NCI-H1417 (cell line): ENCODE measurements at regions not wholly inside any gene's neighbourhood (a gene's known extent, or its start where the extent isn't known, plus 50 kb on each side); places are given as distances from the start of the nearest gene placed in this dataset.

Experiments used
- DNase-seq, 3 experiments: peaks; one replicate each; lab custom pipeline; 2025; lab: John Stamatoyannopoulos, UW

DNA sequence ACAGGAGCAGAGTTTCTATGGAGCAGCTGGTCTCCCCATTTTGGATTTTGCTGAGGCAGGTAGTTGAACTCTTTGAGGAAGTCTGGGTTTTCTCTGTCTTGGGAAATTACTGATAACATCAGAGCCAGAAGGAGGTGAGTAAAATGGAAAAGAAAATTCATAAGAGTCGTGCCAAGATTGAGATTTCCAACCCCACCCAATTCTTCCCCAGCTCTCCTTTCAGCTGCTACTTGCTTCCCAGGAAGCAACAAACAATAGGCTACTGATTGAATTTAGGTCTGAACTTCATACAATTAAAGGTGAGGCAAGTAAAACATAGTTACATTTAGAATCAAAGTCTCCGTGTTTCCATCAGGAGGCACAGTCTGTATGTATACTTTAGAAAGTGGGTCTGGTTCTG is 54.6 kb upstream of the EOLA2 start:
- no peak for DNase-seq

DNA sequence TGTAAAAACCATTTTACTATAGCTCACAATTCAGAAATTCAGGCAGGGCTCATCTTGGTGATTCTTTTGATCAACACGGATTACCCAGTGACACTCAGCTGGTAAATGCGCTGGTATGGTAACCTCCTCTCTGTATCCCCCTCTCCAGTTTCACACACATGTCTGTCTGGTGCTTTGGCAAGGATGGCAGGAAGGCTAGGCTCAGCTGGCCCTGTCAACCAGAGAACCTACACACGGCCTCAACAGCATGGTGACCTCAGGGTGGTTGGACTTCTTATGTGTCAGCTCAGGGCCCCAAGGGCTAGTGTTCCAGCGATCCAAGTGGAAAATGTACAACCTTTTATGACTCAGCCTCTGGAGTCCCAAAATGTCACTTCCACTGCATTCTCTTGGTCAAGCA is 55.7 kb upstream of the EOLA2 start:
- no peak for DNase-seq

DNA sequence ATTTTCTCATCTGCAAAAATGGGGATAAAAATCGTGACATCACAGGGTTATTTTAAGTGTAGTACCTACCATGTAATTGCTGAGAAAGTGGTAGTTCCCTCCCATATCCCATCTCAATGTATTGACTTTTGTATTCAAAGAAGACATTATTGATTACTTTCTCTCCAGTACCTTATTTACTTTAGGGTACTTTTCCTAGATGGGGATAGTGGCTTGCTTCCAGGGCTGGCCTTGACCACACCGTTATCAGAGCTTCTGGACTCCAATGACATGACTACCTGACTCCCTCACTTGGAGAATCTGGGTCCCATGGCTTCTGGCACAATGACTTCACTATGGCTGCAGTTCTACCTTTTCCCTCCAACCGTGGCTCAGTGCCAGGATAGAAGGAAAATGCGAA is 58.2 kb upstream of the EOLA2 start:
- DNase-seq: no peak

DNA sequence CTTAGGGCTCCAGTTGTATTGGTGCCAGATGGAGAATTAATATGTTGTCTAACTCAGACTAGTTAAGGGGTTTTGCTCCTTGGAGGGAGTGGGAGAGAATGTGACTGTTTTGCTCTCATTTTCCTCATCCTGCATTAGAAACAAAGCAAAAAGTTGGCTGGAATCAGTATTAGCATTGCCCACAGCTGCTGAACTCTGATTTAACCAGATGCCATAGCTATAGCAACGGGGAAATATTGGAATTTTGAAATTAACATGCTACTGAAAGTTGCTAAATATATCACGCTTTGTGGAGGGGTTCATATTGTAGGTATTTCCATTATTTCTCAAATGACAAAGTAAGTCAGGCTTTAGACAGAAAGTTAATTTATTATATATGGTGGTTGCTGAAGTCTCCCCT is 66.7 kb upstream of the EOLA2 start:
- no peak for DNase-seq

DNA sequence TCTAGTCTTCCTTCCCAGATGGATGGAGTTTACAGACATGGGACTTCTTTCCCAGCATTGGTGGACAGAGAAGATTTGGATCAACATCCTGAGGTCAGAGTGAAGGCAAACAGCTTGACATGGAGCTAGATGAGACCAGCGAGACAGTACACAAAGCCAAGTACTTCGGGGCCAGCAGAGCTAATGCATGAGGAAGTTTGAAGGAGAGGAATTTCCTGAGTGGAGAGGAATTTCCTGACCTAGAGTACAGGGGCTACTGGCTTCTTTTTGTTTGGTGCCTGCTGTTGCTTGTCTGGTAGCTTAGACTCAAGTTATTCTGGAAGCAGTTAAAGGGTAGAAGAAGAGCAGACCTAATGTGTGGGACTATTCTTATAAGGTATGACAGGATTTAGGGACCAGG is 69.1 kb upstream of the EOLA2 start:
- DNase-seq: no peak

DNA sequence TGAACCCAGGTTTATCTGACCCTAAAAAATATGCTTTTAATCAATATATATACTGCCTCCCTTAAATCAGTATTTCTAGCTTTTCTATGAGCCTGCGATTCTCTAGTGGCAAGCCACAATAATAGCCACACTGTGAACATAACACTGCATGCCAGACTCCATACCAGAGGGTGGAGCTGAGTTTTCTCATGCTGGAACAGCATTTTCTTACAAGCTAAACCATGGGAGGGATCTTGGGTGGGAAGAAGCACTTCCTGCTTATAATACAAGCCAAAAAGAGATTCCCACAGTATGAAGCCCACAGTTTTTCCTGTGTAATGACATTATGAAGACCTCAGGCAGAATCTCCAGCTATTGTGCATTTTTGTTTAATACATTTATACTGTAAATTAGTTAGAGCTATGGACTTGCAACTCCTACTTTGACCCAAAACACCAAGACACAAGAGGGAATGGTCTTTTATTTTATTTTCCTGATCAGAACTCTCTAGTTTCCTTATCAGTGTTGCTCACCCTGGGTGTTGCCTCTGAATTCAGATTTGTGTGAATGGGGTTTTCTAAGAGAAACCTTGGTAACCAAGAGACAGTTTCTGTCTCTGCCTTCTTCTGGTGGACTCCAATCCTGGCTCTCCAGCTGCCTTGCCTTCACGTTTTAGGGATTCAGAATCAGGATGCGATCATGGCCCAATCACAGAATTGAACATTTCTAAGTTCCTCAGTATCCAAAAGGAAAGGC is 74.5 kb upstream of the EOLA2 start:
- DNase-seq: no peak

DNA sequence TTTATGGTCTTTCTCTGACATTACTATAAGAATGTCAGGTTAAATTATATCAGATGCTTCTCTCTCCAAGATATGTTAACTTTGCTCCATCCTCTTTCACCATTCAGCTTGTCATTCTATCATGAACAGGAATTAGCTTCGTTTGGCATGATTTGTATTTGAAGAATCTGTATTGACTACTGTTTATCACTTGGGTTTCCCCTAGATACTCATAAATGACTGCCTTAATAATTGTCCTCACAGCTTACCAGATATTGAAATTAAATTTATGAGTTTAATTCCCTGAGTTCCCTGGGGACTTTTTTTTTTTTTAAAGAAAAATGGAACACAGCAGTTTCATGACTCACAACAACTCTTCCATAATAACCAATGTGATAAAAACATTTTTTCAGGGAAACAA is 76.2 kb upstream of the EOLA2 start:
- no peak for DNase-seq

DNA sequence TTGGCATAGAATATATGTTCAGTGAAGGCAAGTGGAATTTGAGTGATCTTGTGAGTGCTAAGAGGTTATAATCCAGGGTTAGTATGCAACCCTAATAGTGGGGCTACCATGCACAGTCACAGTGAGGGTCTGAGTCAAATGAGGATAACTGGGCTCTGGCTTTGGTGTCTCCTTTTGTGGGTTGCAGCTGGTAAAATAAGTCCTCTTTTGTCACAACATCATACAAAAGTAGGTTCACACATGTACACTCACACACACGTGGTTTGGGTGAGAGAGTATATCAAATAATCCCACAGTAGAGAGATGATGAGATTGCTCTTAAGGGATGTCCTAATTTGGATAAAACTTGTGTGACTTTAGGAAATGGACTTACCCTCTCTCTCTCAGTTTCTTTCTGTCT is 79.6 kb upstream of the EOLA2 start:
- DNase-seq: no peak

DNA sequence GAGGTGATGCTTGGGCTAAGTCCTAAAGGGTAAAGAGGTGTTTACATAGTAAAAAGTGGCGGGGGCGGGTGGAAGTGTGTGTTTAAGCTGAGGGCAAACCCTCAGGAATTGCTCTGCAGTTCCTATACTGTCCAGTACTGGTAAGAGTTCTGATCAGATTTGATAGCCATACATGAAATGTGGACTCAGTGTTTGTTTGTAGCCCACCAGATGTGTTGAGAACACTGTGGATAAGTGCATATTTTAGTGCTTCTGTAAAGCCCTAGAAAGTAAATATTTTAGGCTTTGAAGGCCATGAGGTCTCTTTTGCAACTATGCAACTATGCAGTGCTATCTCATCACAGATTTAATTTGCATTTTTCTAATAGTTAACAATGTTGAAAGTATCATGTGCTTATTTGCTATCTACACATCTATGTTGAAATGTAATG is 80.7 kb upstream of the EOLA2 start:
- DNase-seq: no peak

DNA sequence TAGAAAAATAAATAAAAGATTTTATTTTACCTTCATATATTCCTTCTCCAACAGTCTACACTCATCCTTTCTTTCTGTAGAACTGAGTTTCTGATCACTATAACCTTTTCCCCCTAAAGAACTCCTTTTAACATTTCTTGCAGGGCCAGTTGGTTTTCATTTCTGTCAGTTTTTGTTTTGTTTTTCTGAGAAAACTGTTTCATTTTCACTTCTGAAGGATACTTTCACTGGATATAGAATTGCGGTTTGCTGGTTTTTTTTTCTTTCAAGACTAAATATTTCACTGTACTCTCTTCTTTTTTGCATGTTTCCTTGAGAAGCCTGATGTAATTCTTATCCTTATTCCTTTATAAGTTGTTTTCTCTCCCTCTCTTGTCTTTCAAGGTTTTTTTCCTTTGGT is 90.4 kb upstream of the EOLA2 start:
- DNase-seq: no peak

DNA sequence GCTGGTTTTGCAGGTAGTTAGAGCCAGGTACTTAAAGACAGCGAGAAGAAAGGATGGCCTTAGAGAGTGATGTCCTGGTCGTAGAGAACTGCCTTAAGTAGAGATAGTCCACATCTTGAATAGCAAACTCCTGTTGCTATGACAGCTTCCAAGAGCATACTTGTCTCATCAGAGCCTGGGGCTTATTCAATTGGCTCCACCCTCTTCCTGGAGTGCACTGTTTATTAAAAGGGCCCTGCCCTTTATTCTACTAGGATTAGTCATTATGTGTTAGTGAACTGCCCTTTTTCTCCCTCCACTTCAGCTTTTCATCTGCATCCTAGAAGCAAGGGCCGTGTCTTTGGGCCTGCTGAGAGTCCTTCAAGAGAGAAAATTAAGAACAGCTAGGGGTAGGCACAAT is 94.5 kb upstream of the EOLA2 start:
- DNase-seq: peak; percentile 36 to 83 (median 74)

DNA sequence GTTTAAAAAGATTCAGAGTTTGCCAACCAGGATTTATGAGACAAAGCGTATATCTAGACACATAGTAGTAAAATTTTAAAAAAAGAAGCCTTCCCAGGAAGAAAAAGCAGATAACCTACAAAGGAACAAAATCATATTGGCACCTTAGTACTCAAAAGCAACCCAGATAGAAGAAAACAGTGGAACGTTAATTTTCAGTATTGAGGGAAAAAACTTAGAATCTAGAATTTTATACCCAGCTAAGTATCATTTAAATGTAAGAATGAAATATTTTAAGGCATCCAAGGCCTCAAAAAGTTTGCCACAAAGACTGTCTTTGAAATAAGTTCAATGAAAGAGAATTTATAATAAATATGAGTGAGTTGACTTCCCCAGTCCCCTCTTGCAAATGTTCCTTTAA is 96.5 kb upstream of the EOLA2 start:
- DNase-seq: no peak

DNA sequence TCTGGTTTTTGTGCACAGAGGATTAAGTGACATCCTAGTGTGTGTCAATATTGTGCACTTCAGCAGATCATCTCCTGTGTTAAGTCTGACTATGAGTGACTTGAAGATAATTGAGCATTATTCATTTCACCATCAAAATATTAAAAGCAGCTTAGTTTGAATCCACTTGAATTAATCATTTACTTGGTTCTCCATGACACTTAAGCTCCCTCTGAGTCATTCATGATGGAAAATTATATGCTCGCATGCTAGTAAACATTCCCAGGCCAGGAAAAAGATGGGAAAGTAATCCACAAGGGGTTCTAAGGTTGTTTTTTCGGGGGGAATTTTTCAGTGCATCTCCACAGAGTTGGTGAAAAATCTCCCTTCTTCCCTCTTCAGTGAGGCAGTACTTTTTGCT is 97.2 kb upstream of the EOLA2 start:
- DNase-seq: peak in 1 of 3 experiments; percentile 40

DNA sequence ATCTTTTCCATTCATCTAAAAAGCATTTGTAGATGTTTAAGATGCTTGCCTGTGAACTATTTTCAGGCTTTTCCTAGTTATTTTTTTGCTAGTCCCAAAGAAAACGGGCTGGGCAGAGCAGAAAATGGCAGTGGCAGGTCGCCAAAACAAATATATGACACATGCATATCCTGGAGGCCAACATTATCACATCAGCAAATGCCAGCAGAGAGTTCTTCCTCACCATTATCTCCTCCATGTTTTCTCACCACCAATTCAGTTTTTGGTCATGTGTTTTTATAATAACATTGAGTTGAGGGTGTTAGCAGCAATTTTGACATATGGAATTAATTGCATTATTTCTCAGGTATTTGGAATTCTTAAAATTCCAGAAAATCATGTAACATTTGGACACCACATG is 97.9 kb upstream of the EOLA2 start:
- peak in 1 of 3 experiments; percentile 22 for DNase-seq

DNA sequence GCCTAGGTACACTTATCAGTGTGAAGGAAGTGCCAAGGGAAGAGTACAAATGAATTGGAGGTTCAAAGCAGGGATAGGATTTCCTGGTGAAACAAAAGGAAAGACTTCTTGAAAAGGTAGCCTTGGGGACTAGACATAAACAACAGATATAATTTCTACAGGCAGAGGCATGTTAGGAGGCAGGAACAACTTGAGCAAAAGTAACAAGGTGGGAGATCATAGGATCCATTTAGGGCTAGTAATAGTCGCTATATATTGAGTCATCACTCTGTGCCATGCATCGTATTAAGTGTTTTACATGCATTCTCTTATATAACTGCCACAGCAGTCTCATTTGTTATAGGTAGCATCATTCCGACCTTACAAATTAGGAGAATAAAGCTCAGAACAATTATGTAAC is 98.3 kb upstream of the EOLA2 start:
- DNase-seq: no peak

DNA sequence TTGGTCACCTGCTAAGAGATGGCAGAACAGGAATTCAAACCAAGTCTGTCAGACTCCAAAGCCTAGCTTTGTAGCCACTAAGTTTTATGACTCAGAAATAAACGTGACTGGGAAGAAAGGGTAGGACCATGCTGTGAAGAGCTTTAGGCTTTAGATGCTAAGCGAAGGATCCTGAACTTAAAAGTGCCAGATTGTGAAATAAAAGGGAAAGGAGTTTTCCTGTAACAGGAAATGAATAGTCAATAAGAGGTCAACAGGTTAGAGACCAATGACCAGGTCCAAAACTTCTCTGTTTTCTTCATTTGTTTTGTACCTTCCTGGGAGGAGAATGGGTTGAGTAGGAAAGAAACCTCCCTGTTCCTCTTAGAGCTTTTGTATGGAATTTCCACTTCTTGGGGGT is 98.8 kb upstream of the EOLA2 start:
- DNase-seq: no peak

DNA sequence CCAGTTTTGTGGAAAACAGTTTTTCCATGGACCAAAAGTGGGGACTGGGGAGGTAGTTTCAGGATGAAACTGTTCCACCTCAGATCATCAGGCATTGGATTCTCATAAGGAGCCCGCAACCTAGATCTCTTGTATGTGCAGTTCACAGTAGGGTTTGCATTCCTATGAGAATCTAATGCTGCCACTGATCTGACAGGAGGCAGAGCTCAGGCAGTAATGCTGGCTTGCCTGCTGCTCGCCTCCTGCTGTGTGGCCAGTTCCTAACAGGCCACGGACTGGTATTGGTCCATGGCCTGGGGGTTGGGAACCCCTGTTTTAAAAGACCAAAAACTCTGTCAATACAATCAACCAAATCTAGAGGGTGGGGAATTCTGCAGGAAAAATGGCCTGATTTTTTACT is 100.0 kb upstream of the EOLA2 start:
- no peak for DNase-seq

DNA sequence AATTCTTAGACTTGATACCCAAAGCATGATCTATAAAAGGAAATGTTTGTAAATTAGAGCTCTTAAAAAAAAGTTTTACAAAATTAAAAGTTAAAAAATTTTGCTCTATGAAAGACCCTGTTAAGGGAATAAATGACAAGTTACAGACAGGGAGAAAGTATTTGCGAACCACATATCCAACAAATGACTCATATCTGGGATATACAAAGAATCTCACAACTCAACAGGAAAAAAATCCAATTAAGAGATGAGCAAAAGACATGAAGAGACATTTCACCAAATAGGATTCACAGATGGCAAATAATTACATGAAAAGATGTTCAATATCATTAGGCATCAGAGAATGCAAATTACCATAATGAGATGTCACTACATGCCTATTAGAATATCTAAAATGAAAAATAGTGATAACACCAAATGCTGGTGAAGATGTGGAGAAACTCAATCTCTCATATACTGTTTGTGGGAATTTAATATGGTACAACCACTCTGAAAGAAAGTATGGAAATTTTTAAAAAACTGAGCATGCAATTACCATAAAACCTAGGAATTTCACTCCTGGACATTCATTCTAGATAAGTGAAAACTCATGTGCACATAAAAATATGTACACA is 100.8 kb upstream of the EOLA2 start:
- DNase-seq: no peak

DNA sequence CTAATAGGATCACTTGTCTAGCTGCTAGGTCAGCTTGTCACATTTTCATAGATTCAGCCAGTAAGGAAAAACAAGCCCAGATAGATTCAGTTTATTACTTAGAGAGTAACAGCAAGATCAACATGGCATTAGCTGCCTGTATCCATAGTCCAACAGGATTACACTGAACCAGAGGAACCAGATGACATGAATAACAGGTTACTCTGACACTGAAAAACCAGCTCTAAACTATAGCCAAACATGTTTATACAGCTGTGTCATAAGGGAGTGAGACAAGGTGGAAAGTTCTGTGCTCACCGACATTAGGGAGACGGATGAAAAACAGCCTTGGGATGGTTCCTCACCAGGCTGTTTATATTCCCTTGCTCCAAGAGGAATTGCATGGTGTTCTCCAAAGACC is 102.9 kb upstream of the EOLA2 start:
- DNase-seq: no peak

DNA sequence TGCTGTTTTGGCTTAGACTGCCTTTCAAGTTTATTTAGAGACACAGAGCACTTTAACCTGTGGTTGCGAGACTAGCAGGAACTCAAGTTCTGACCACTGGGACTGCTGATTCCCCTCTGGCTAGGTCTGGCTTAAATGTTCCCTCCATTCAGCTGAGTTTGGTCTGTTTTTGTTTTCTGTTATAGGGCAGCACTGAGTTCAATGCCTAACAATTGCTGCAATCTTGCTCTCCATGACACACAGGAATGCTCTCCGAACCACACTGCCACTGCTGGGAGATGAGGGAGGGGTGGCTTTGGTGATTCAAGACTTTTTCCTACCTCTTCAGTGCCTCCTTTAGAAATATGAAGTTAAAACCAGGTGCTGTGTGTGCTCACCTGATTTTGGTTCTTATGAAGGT is 106.3 kb upstream of the EOLA2 start:
- DNase-seq: no peak

DNA sequence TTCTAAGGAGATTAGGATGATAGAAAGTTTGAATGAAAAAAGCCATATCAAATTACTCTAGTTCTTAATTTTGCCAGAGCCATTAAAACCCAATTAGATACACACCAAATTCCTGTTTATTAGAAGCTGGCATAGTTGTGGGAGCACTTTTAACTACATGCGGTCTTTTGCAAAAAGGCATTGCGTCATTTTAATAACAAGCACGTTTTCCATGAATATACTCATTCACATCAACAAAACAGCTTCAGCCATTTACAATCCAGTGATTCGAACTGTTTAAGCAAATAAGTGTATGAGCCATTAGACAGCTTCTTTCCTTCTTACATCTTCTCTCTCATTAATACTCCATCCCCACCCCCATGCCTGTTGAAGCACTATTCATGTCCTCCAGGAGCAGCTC is 109.5 kb upstream of the EOLA2 start:
- DNase-seq: no peak

DNA sequence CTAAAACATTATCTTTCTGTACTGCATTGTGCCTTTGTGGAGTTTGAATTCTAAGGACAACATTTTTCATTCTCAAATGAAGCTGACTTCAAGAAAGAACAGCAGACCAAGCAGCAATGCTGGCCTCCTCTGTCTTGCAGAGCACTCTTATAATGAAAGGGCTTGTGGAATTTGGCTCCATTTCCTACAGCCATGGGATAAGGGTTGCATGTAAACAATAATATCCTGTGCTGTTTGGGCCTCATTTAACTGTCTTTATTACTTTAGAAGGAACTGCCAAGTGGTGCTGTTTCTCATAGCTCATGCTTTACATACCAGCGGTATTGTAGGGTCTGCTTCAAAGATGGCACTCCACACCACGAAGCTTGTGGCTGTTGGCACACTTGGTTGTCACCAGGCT is 111.4 kb upstream of the EOLA2 start:
- no peak for DNase-seq

DNA sequence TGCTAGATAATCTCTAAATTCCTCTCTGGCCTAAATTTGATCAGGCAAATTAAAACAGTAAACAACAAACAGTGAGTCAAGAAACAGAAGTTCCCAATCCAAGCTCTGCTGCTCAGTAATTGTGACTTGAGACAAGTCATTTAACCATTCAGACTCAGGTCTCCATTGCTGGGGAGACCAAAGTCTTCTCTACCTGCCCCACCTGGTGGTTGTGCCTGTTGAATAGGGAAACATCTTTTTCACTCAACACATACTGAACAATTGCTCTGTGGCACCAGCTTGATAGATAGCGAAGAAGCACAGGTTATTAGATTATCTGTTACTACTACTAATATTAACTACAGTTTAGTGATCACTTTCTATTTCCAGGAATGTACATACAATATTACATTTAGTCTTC is 112.1 kb upstream of the EOLA2 start:
- DNase-seq: no peak

DNA sequence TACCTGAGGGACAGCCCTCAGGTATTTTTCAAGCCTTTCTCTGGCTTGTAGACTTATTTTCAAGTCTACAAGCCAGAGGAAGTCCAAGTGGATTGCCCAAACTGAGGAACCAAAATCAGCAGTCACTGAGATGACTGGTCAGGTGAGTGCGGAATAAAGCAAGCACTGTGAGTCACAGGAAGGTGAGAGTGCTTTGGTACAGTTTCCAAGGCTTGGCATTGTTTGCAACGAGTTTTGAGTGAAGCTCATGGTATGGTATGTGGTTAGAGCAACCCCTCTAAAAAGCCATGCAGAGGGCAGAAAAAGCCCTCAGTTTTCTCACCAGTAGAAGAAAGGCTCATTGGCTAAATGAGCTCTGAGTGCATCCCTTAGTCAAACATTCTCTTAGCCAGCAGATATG is 112.8 kb upstream of the EOLA2 start:
- DNase-seq: no peak
